ENCODE measurements at regions not wholly inside any gene's neighbourhood (a gene's known extent, or its start where the extent isn't known, plus 50 kb on each side); places are given as distances from the start of the nearest gene placed in this dataset.

- peak; percentile 4 for DNase-seq
Observed at GRCh38 chr17:6373599-6373998, 61.3 kb downstream of the AIPL1 start.

GRCh38 chr17:6366221-6366666 is 68.7 kb downstream of the AIPL1 start:
- peak; percentile 89 for DNase-seq

GRCh38 chr17:6365200-6365943 is 69.5 kb downstream of the AIPL1 start:
- peak; percentile 85 for DNase-seq

GRCh38 chr17:6361733-6362132 is 73.2 kb downstream of the AIPL1 start:
- no peak for DNase-seq

- DNase-seq = no peak
Observed at GRCh38 chr17:6358131-6358530, 76.8 kb downstream of the AIPL1 start.

- DNase-seq = no peak
Observed at GRCh38 chr17:6356562-6356961, 78.4 kb downstream of the AIPL1 start.

- DNase-seq = no peak
Observed at GRCh38 chr17:6355196-6355595, 79.7 kb downstream of the AIPL1 start.

- DNase-seq = no peak
Observed at GRCh38 chr17:6352801-6353560, 81.9 kb downstream of the AIPL1 start.

- DNase-seq = no peak
Observed at GRCh38 chr17:6352016-6352415, 82.9 kb downstream of the AIPL1 start.

- DNase-seq = no peak
Observed at GRCh38 chr17:6350806-6351205, 84.1 kb downstream of the AIPL1 start.

- DNase-seq = no peak
Observed at GRCh38 chr17:6348891-6349290, 86.0 kb downstream of the AIPL1 start.

GRCh38 chr17:6347776-6348175 is 87.1 kb downstream of the AIPL1 start:
- no peak for DNase-seq

GRCh38 chr17:6346986-6347385 is 87.9 kb downstream of the AIPL1 start:
- no peak for DNase-seq

- no peak for DNase-seq
Observed at GRCh38 chr17:6346156-6346786, 88.7 kb downstream of the AIPL1 start.

GRCh38 chr17:6343736-6344135 is 91.2 kb downstream of the AIPL1 start:
- no peak for DNase-seq

GRCh38 chr17:6343191-6343590 is 91.7 kb downstream of the AIPL1 start:
- no peak for DNase-seq

GRCh38 chr17:6340708-6341107 is 94.2 kb downstream of the AIPL1 start:
- no peak for DNase-seq

GRCh38 chr17:6334386-6334785 is 100.5 kb downstream of the AIPL1 start:
- DNase-seq = no peak

- DNase-seq = no peak
Observed at GRCh38 chr17:6330936-6331335, 104.0 kb downstream of the AIPL1 start.

GRCh38 chr17:6328279-6328678 is 106.6 kb downstream of the AIPL1 start:
- no peak for DNase-seq

- no peak for DNase-seq
Observed at GRCh38 chr17:6327007-6327406, 107.9 kb downstream of the AIPL1 start.

- DNase-seq = no peak
Observed at GRCh38 chr17:6326483-6326882, 108.4 kb downstream of the AIPL1 start.

- no peak for DNase-seq
Observed at GRCh38 chr17:6325741-6326140, 109.2 kb downstream of the AIPL1 start.

- DNase-seq = no peak
Observed at GRCh38 chr17:6325051-6325450, 109.9 kb downstream of the AIPL1 start.
